GM12891 (cell line): ENCODE measurements at regions not wholly inside any gene's neighbourhood (a gene's known extent, or its start where the extent isn't known, plus 50 kb on each side); places are given as distances from the start of the nearest gene placed in this dataset.

Experiments
- PAX5 ChIP-seq: IDR thresholded peaks from 2 replicates; pipeline ENCODE4 v1.6.1; 2011; ENCODE audit warnings: low read length, moderate library complexity, mild to moderate bottlenecking; ENCODE audit not compliant: insufficient read depth, severe bottlenecking
- POLR2A ChIP-seq: IDR thresholded peaks from 2 replicates; pipeline ENCODE4 v1.6.1; 2011; ENCODE audit warnings: low read depth, low read length, control low read depth
- POLR2AphosphoS5 ChIP-seq: IDR thresholded peaks from 2 replicates; pipeline ENCODE4 v1.6.1; 2011; ENCODE audit warnings: low read depth, low read length, control low read depth
- POU2F2 ChIP-seq: IDR thresholded peaks from 2 replicates; pipeline ENCODE4 v1.6.1; 2011; ENCODE audit warnings: low read depth, mild to moderate bottlenecking, control low read depth, low read length, moderate library complexity
- SPI1 ChIP-seq: IDR thresholded peaks from 2 replicates; pipeline ENCODE4 v1.6.1; 2011; ENCODE audit warnings: low read depth, low read length, control low read depth
- TAF1 ChIP-seq: IDR thresholded peaks from 2 replicates; pipeline ENCODE4 v1.6.1; 2011; ENCODE audit warnings: low read depth, low read length, control low read depth

- TF ChIP-seq POLR2A (no peak), TAF1 (no peak), PAX5 (no peak), POLR2AphosphoS5 (no peak), SPI1 (no peak), POU2F2 (no peak)
These were observed 987.7 kb downstream of the TYW1 start for GRCh38 chr7:67984326-67984725.
